SK-N-SH (cell line): ENCODE measurements at regions not wholly inside any gene's neighbourhood (a gene's known extent, or its start where the extent isn't known, plus 50 kb on each side); places are given as distances from the start of the nearest gene placed in this dataset.
A peak's percentile ranks its signal among the peaks of the same experiment; 100 is the strongest.

Experiments used
- FOXJ3 ChIP-seq: sonication (generic); formaldehyde crosslinking; IDR thresholded peaks from 2 replicates; pipeline ENCODE4 v1.5.1; 2020; ENCODE audit warnings: mild to moderate bottlenecking, missing genetic modification reagents
- FOXM1 ChIP-seq: IDR thresholded peaks from 2 replicates; pipeline ENCODE4 v1.4.0; 2012; ENCODE audit warnings: low read depth, mild to moderate bottlenecking
- MAX ChIP-seq: IDR thresholded peaks from 2 replicates; pipeline ENCODE4 v1.4.0; 2012; ENCODE audit warnings: low read depth
- MEF2A ChIP-seq: IDR thresholded peaks from 2 replicates; pipeline ENCODE4 v1.4.0; 2012; ENCODE audit warnings: low read depth, borderline replicate concordance
- NFIC ChIP-seq: IDR thresholded peaks from 2 replicates; pipeline ENCODE4 v1.4.0; 2012; ENCODE audit warnings: borderline replicate concordance
- NRF1 ChIP-seq: IDR thresholded peaks from 2 replicates; pipeline ENCODE4 v1.6.1; 2012; ENCODE audit warnings: low read depth, mild to moderate bottlenecking, low read length
- RAD21 ChIP-seq: IDR thresholded peaks from 2 replicates; pipeline ENCODE4 v1.6.1; 2012; ENCODE audit warnings: mild to moderate bottlenecking, low read length
- REST ChIP-seq: IDR thresholded peaks from 2 replicates; pipeline ENCODE4 v1.6.1; 2012; ENCODE audit warnings: mild to moderate bottlenecking, low read depth, low read length, moderate library complexity
- RFX5 ChIP-seq: IDR thresholded peaks from 2 replicates; pipeline ENCODE4 v1.6.1; 2012; ENCODE audit warnings: mild to moderate bottlenecking, improper control_type of control experiment, low read length
- SIN3A ChIP-seq: IDR thresholded peaks from 2 replicates; pipeline ENCODE4 v1.6.1; 2012; ENCODE audit warnings: low read depth, mild to moderate bottlenecking, low read length, moderate library complexity, borderline replicate concordance
- SMC3 ChIP-seq: IDR thresholded peaks from 2 replicates; pipeline ENCODE4 v1.6.1; 2012; ENCODE audit warnings: low read depth, low read length, improper control_type of control experiment
- TAF1 ChIP-seq: IDR thresholded peaks from 2 replicates; pipeline ENCODE4 v1.6.1; 2012; ENCODE audit warnings: low read depth, mild to moderate bottlenecking, low read length, moderate library complexity, borderline replicate concordance
- TCF12 ChIP-seq: IDR thresholded peaks from 2 replicates; pipeline ENCODE4 v1.4.0; 2012
- TEAD4 ChIP-seq: IDR thresholded peaks from 2 replicates; pipeline ENCODE4 v1.4.0; 2012; ENCODE audit warnings: mild to moderate bottlenecking, borderline replicate concordance; ENCODE audit not compliant: insufficient read depth
- TF ChIP-seq, protein P1 (sequence below): fragments of 150-350 bp; IDR thresholded peaks from 2 replicates; pipeline ENCODE4 v1.6.1; 2017; ENCODE audit warnings: antibody characterized with exemption, low read length, low read depth, borderline replicate concordance
- TF ChIP-seq, protein P2 (sequence below): fragments of 200-600 bp; sonication (generic); IDR thresholded peaks from 2 replicates; pipeline ENCODE4 v1.6.1; 2017; ENCODE audit warnings: antibody characterized with exemption, mild to moderate bottlenecking, moderate library complexity
- TF ChIP-seq, protein P3 (sequence below): IDR thresholded peaks from 2 replicates; pipeline ENCODE4 v1.4.0; 2012; ENCODE audit warnings: low read depth, borderline replicate concordance

- TF ChIP-seq REST (no peak), MEF2A (no peak), SMC3 (no peak), FOXM1 (no peak), NFIC (no peak), TEAD4 (no peak), SIN3A (no peak), TAF1 (no peak), NRF1 (no peak), MAX (no peak), RFX5 (no peak), FOXJ3 (CRISPR knock-in tag) (0 out of 2 replicates have a peak, but pooled peaks have one; percentile 25), RAD21 (no peak), TCF12 (peak; percentile 16; the same call in 1 of the 2 replicates)
- TF ChIP-seq, protein P1, sequence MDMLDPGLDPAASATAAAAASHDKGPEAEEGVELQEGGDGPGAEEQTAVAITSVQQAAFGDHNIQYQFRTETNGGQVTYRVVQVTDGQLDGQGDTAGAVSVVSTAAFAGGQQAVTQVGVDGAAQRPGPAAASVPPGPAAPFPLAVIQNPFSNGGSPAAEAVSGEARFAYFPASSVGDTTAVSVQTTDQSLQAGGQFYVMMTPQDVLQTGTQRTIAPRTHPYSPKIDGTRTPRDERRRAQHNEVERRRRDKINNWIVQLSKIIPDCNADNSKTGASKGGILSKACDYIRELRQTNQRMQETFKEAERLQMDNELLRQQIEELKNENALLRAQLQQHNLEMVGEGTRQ, result no peak
- TF ChIP-seq, protein P2, sequence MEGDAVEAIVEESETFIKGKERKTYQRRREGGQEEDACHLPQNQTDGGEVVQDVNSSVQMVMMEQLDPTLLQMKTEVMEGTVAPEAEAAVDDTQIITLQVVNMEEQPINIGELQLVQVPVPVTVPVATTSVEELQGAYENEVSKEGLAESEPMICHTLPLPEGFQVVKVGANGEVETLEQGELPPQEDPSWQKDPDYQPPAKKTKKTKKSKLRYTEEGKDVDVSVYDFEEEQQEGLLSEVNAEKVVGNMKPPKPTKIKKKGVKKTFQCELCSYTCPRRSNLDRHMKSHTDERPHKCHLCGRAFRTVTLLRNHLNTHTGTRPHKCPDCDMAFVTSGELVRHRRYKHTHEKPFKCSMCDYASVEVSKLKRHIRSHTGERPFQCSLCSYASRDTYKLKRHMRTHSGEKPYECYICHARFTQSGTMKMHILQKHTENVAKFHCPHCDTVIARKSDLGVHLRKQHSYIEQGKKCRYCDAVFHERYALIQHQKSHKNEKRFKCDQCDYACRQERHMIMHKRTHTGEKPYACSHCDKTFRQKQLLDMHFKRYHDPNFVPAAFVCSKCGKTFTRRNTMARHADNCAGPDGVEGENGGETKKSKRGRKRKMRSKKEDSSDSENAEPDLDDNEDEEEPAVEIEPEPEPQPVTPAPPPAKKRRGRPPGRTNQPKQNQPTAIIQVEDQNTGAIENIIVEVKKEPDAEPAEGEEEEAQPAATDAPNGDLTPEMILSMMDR, result no peak
- TF ChIP-seq, protein P3, sequence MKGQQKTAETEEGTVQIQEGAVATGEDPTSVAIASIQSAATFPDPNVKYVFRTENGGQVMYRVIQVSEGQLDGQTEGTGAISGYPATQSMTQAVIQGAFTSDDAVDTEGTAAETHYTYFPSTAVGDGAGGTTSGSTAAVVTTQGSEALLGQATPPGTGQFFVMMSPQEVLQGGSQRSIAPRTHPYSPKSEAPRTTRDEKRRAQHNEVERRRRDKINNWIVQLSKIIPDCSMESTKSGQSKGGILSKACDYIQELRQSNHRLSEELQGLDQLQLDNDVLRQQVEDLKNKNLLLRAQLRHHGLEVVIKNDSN, result no peak
Observed at GRCh38 chr5:155293605-155294178, 280.1 kb downstream of the KIF4B start (continued).
